ENCODE measurements at regions not wholly inside any gene's neighbourhood (a gene's known extent, or its start where the extent isn't known, plus 50 kb on each side); places are given as distances from the start of the nearest gene placed in this dataset.
A peak's percentile ranks its signal among the peaks of the same experiment; 100 is the strongest.

DNA sequence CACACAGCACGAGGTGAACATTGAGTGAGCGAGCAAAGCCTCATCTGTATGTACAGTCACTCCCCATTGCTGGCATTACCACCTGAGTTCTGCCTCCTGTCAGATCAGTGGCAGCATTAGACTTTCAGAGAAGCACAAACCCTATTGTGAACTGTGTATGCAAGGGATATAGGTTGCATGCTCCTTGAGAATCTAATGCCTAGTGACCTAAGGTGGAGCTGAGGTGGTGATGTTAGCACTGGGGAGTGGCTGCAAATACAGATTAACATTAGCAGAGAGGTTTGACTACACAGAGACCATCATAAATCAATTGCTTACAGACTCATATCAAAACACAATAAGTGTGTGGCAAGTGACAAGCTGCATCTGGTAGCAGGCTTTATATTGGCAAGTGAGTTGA lies 262.5 kb upstream of the ANO5 start:
- Mint-ChIP-seq H3K9me3 (ENCODE audit: unreplicated experiment) (peaks cover 19% of the 10 kb centered on the region), H3K27me3 (ENCODE audit: insufficient read depth, unreplicated experiment) (no peaks in the 10 kb centered on the region), H3K4me3 (ENCODE audit: unreplicated experiment) (no peak overlapping the region), H3K36me3 (ENCODE audit: insufficient read depth, unreplicated experiment) (no peaks in the 10 kb centered on the region), H3K4me1 (ENCODE audit: insufficient read depth, unreplicated experiment) (no peaks in the 10 kb centered on the region), H3K27ac (ENCODE audit: low read depth, unreplicated experiment) (no peak overlapping the region)
- intact Hi-C loops (cut with micrococcal nuclease): no loop called here
- ChIA-PET CTCF (interaction anchor here (0.6 kb wide), 1 partner anchor 24 kb away, joined by 3 read pairs; no protein-coding TSS in a partner anchor), POLR2A (no interaction called here)
- BruUV-seq (replicated peaks): no TSS peak
- TF ChIP-seq, protein P1, sequence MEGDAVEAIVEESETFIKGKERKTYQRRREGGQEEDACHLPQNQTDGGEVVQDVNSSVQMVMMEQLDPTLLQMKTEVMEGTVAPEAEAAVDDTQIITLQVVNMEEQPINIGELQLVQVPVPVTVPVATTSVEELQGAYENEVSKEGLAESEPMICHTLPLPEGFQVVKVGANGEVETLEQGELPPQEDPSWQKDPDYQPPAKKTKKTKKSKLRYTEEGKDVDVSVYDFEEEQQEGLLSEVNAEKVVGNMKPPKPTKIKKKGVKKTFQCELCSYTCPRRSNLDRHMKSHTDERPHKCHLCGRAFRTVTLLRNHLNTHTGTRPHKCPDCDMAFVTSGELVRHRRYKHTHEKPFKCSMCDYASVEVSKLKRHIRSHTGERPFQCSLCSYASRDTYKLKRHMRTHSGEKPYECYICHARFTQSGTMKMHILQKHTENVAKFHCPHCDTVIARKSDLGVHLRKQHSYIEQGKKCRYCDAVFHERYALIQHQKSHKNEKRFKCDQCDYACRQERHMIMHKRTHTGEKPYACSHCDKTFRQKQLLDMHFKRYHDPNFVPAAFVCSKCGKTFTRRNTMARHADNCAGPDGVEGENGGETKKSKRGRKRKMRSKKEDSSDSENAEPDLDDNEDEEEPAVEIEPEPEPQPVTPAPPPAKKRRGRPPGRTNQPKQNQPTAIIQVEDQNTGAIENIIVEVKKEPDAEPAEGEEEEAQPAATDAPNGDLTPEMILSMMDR (IDR thresholded peaks at IDR 0.05; ENCODE audit: unreplicated experiment): no peak
- no peak for DNase-seq (ENCODE audit: unreplicated experiment)

DNA sequence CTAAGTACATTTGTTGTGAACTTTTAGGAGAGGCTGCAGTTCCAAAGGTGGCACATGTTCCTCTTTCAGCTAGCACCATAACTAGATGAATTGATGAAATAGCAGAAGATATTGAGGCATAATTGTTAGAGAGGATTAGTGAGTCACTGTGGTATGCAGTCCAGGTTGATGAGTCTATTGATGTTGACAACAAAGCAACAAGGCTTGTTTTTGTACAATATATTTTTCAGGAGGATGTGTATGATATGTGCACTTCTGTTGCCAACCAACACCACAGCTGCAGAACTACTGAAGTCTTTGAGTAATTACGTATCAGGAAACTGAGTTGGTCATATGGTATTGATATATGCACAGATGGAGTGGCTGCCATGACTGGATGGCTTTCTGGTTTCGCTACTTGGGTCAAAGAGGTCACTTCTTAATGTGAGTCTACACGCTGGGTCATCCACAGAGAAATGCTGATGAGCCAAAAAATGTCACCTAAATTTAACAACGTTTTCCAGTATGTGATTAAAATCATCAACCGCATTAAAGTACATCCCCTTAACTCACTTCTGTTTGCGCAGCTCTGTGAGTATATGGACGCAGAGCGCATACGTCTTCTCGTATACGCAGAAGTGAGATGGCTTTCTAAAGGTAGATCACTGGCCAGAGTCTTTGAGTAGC lies 261.3 kb upstream of the ANO5 start:
- Mint-ChIP-seq H3K4me1 (ENCODE audit: insufficient read depth, unreplicated experiment) (no peaks in the 10 kb centered on the region), H3K36me3 (ENCODE audit: insufficient read depth, unreplicated experiment) (no peaks in the 10 kb centered on the region), H3K9me3 (ENCODE audit: unreplicated experiment) (peaks cover 19% of the 10 kb centered on the region), H3K4me3 (ENCODE audit: unreplicated experiment) (no peak overlapping the region), H3K27ac (ENCODE audit: low read depth, unreplicated experiment) (no peak overlapping the region), H3K27me3 (ENCODE audit: insufficient read depth, unreplicated experiment) (no peaks in the 10 kb centered on the region)
- ChIA-PET CTCF (interaction anchor here (0.7 to 1.9 kb wide), 2 partner anchors 17 to 225 kb away, joined by 4 read pairs; no protein-coding TSS in a partner anchor), POLR2A (no interaction called here)
- TF ChIP-seq, protein P1 (IDR thresholded peaks at IDR 0.05; ENCODE audit: unreplicated experiment): no peak
- no peak for DNase-seq (ENCODE audit: unreplicated experiment)
- no TSS peak for BruUV-seq (replicated peaks)
- intact Hi-C loops (cut with micrococcal nuclease): no loop called here

DNA sequence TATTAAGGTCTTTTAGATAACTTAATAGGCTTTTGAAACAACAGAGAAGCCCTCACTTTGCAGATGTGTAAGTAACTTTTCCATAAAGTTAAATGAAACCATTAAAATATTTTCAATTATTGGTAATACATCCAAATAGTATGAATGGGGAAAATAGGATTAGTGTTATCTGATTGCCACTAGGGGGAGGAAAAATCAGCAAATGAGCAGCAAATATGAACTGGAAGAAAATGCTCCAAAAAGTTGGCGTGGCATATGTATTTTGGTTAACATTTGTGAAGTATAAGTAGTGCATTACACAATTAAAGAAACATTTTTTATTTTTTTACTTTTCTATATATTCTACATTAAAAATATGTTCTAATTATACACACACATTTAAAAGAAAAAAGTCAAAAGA lies 259.8 kb upstream of the ANO5 start:
- H3K4me3 Mint-ChIP-seq (ENCODE audit: unreplicated experiment): no peak overlapping the region
- CTCF ChIA-PET: interaction anchor here (0.7 kb wide), 1 partner anchor 865 kb away, joined by 3 read pairs; no protein-coding TSS in a partner anchor
- H3K4me1 Mint-ChIP-seq (ENCODE audit: insufficient read depth, unreplicated experiment): no peaks in the 10 kb centered on the region
- TF ChIP-seq, protein P1 (IDR thresholded peaks at IDR 0.05; ENCODE audit: unreplicated experiment): no peak
- DNase-seq (ENCODE audit: unreplicated experiment): peak; percentile 3
- H3K27ac Mint-ChIP-seq (ENCODE audit: low read depth, unreplicated experiment): no peak overlapping the region
- no peaks in the 10 kb centered on the region for H3K36me3 Mint-ChIP-seq (ENCODE audit: insufficient read depth, unreplicated experiment)
- H3K9me3 Mint-ChIP-seq (ENCODE audit: unreplicated experiment): peaks cover 19% of the 10 kb centered on the region
- intact Hi-C loops (cut with micrococcal nuclease): no loop called here
- POLR2A ChIA-PET: no interaction called here
- H3K27me3 Mint-ChIP-seq (ENCODE audit: insufficient read depth, unreplicated experiment): no peaks in the 10 kb centered on the region
- BruUV-seq (replicated peaks): no TSS peak

DNA sequence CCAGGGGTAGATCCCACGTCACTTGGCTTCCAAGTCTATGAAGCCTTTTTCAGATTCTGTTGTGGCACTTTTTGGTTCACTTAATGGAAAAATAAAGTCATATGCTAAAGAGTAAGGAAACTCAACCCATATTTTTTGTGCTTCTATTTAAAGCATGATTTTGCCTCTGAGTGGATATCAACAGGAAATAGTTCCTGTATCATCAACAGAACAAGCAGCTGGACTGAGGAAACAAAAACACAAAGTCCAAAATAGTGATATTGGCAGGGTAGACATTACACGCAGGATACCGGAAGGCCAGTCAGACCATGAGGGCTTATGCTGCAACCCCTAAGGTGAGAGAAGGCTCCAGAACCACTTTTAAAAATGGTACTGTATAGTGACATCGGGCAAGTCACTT lies 248.3 kb upstream of the ANO5 start:
- H3K4me3 Mint-ChIP-seq (ENCODE audit: unreplicated experiment): no peak overlapping the region

More for the DNA sequence above, 248.3 kb upstream of the ANO5 start:
- DNase-seq (ENCODE audit: unreplicated experiment): no peak
- CTCF ChIA-PET: no interaction called here
- no peaks in the 10 kb centered on the region for H3K36me3 Mint-ChIP-seq (ENCODE audit: insufficient read depth, unreplicated experiment)
- H3K27me3 Mint-ChIP-seq (ENCODE audit: insufficient read depth, unreplicated experiment): no peaks in the 10 kb centered on the region
- TF ChIP-seq, protein P1 (IDR thresholded peaks at IDR 0.05; ENCODE audit: unreplicated experiment): no peak
- peaks cover 7% of the 10 kb centered on the region for H3K9me3 Mint-ChIP-seq (ENCODE audit: unreplicated experiment)
- intact Hi-C loops (cut with micrococcal nuclease): no loop called here
- POLR2A ChIA-PET: no interaction called here
- BruUV-seq (replicated peaks): no TSS peak
- H3K4me1 Mint-ChIP-seq (ENCODE audit: insufficient read depth, unreplicated experiment): no peaks in the 10 kb centered on the region
- no peak overlapping the region for H3K27ac Mint-ChIP-seq (ENCODE audit: low read depth, unreplicated experiment)
